HepG2 (cell line): ENCODE measurements at regions not wholly inside any gene's neighbourhood (a gene's known extent, or its start where the extent isn't known, plus 50 kb on each side); places are given as distances from the start of the nearest gene placed in this dataset.

Source experiments
- CTCF ChIP-seq: sonication (generic); formaldehyde crosslinking; IDR thresholded peaks from 2 replicates; pipeline ENCODE4 v1.5.0; 2020; ENCODE audit warnings: mild to moderate bottlenecking, missing genetic modification reagents, moderate library complexity
- MEIS1 ChIP-seq: sonication (generic); formaldehyde crosslinking; IDR thresholded peaks from 2 replicates; pipeline ENCODE4 v1.9.0; 2021; ENCODE audit warnings: mild to moderate bottlenecking, missing genetic modification reagents, moderate library complexity, borderline replicate concordance
- NR1H2 ChIP-seq: sonication (generic); formaldehyde crosslinking; IDR thresholded peaks from 2 replicates; pipeline ENCODE4 v1.8.1; 2022; ENCODE audit warnings: low read depth, missing genetic modification reagents, borderline replicate concordance
- RNF2 ChIP-seq: fragments of 450-650 bp; conservative IDR thresholded peaks from 2 replicates; pipeline ENCODE4 v1.6.1; 2016; ENCODE audit warnings: low read depth
- ZNF24 ChIP-seq: fragments of 450-650 bp; IDR thresholded peaks from 2 replicates; pipeline ENCODE4 v1.6.1; 2017; ENCODE audit warnings: antibody characterized with exemption, mild to moderate bottlenecking
- ZNF282 ChIP-seq: fragments of 450-650 bp; IDR thresholded peaks from 2 replicates; pipeline ENCODE4 v1.6.1; 2018; ENCODE audit not compliant: partially characterized antibody
- ZNF800 ChIP-seq: sonication (generic); formaldehyde crosslinking; IDR thresholded peaks from 2 replicates; pipeline ENCODE4 v1.4.0; 2020; ENCODE audit warnings: missing genetic modification reagents

- TF ChIP-seq ZNF282 (no peak), ZNF24 (no peak), NR1H2 (CRISPR knock-in tag) (no peak), CTCF (no peak), MEIS1 (CRISPR knock-in tag) (no peak), ZNF800 (CRISPR knock-in tag) (no peak), RNF2 (no peak)
These were observed 84.4 kb downstream of the RPL27A start for GRCh38 chr11:8766988-8767374.
